NCI-H1092 treated with DMSO at 0.1 percent for 48 hours (cell line): ENCODE measurements at regions not wholly inside any gene's neighbourhood (a gene's known extent, or its start where the extent isn't known, plus 50 kb on each side); places are given as distances from the start of the nearest gene placed in this dataset.
A peak's percentile ranks its signal among the peaks of the same experiment; 100 is the strongest.

Source experiments
- DNase-seq: peaks from one replicate; lab custom pipeline; 2025; lab: John Stamatoyannopoulos, UW

DNA sequence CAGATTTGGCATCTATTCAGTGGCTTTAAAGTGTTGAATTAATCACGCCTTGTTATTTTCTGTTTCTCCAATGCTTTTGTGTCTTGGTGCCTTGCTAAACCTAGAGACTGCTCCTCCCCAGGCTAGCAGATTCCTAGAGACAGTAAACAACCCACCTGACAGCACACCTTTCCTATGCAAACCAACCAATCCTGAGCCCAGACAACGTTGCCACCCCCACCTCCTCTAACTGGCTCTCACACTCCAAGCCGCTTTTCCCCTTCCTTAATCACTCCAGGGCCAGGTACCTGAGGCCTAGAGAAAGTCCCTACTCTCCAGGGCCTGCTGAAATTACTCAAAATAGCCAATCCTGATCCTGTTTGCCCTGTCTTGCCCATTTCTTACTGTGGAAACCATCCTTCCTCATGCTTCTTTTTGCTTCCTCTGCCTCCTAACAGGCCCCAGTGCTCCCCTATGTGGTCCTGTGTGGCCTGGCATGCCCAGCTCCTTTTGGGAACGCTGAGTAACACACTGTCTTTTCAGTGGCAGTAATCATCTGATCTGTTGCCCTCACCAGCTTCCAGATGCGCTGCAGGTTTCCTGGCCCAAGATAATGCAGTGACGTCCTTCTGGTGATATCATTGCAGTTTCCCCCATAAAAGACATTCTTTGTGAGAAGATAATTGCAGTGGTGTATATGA lies 53.4 kb downstream of the GAS1 start:
- no peak for DNase-seq

DNA sequence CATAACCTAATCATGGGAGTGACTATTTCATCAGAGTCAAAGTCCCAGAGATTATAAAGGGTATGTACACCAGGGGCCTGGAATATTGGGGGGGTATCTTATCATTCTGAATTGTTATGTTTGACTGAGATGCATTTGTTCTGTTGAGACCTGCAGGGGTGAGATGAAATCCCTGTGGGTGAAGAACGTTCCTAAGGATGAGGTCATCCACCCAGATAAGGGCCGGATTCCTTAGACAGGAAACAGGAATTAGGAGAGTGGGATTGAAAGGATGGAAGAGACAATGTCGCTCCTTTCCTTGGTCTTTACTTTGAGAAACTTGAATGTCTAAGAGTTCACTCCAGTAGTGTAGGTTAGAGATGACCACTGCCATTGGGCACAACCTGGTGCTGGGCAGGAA lies 54.7 kb downstream of the GAS1 start:
- DNase-seq, result no peak

DNA sequence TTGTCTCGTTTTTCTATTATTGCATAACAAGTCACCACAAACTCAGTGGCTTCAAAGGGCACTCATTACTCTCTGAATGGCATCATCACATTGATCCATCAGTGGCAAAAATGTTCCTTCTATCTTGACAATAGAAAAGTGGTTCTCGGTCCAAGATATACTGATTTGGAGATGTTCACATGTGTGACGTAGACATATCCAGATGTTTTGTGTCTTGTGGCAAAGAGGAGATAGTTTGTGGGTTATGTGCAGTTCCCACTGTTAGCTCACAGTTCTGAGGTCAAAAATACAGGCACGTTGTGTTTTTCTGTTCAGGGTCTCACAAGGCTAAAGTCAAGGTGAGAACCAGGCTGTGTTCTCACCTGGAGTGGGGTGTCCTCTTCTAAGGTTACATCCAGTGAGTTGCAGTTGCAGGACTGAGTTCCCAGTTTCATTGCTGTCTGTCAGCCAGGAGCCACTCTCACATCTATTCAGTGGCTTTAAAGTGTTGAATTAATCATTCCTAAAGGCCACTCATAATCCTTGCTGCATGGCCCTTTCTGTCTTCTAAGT lies 55.3 kb downstream of the GAS1 start:
- no peak for DNase-seq

DNA sequence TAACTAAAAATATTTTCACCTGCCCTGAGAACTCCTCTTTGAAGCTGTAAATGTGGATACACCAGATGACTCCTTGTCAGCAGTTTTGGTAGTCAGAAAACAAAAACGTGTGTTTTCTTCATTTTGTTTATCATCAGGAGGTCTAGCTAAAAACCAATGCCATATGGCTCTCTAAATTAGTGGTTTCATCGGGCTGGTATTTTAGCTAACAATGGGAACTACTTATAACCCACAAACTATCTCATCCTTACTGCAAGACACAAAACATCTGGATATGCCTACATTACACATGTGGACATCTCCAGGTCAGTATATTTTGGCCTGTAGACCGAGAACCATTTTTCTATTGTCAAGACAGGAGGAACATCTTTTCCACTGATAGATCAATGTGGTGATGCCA lies 56.2 kb downstream of the GAS1 start:
- no peak for DNase-seq

DNA sequence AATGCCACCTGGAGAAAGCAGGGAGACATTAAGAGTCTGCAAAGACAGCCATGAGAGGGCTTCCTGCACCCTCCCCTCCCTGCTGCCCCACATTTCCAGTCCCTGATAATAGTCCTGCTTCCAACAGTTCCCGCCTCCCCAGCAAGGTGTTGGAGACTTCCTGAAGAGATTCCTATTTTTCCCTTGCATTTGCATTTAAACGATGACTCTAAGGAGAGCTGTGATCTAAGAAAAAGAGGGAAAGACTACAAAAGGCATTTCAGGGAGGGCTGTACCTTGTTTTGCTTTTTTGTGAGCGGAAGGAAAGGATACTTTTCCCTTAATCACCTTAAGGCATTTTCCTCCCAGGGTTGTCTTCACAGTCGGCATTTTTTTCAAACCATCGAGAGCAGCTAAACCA lies 62.1 kb downstream of the GAS1 start:
- DNase-seq, result no peak

DNA sequence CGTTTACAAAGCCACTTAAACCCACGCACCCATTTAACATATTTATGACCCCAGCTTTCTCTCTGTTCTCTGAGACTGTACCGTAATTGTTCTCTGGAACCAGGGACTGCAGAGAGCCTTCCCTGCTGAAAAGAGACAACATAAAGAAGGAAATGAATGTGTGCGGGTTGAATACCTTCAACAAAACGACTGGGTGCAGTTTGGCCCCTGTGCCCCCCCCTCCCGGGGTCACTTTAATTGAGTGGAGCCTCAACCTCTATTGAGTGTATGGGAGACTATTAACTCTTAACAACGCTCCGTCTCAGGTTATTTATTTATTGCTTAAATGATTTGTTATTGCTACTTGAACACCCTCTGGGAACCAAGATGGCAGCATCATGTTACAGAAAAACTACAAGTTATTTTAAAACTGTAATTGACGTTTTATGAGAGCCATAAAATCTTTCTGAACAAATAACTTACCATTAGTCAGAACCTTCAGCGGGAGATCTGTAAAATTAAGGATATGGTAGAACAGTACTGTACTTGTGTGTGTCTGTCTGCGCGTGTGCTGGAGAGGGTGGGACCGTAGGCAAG lies 70.6 kb downstream of the GAS1 start:
- no peak for DNase-seq

DNA sequence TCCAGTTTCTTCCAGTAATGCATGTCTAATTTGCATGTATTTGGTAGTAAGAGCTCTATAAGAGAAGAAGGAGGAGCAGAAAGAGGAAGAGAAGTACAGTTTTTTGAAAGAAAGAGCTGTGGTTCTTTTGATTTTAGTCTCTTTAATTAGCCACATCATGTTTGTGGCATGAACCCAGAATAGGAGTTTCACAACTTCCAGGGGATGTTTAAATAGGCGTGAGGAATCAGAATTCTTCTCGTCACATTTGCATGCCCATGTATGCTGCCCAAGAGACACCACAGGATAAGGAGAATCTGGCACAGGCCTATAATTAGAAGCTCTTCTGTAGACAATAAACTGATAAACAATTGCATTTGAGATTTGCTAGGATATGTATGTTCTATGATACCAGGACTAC lies 78.7 kb downstream of the GAS1 start:
- no peak for DNase-seq

DNA sequence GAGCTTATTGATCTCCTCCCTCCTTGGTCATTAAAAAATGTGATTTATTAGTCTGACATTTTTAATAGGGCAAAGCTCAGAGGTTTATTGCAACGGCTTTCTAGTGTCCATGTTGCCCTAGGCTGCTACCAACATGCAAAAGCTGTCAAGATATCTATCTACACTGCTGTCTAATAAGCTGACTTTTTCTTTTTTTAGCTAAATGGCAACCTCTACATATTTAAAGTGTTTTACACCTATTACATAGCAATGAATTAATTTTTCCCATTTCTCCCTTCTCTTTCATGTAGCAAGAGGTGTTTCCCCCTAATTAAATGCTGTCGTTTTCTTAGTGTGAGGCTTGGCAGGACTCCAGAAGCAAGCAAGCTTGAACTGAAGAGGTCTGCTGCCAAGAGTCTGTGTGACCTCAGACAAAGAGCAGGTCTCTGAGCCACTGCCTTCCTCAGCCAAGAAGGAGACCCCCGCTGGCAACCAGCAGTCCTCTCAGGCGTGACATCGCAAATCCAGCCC lies 79.4 kb downstream of the GAS1 start:
- DNase-seq, result peak; percentile 33

DNA sequence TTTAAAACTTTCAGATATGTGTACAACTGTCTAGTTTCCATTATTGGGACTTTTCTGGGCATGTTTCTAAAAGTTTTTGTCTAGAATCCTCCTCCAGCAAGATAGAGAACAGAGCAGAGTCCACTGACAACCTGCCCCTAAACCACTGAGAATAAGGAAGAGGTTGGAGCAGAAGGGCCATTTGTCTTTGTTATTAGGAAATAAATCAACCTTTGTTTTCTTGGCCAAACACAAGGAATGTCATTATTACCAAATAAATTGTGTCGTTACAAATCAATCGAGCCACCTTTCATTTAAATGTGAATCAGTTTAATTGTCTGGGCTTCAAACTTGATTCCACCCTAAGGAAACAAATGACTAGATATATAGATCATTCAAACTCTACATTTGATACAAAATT lies 81.4 kb downstream of the GAS1 start:
- no peak for DNase-seq

DNA sequence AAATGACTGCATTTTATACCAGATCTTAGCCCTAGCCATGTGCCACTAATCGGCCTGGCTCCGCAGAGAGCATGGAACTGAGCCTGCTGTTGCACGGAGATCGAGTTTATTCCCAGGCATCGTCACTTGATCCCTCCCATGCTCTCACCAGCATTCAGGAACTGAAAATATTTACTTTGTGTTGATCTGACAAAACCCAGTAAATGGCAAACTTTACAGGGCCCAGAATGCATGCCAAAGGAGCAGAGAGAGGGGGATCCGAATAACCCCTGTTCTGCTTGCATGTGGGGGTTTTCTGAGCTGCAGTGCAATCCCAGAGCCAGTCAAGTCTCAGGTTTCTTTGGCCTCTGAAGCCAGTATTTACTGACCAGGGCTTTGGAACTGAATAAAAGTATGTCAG lies 87.3 kb downstream of the GAS1 start:
- no peak for DNase-seq

DNA sequence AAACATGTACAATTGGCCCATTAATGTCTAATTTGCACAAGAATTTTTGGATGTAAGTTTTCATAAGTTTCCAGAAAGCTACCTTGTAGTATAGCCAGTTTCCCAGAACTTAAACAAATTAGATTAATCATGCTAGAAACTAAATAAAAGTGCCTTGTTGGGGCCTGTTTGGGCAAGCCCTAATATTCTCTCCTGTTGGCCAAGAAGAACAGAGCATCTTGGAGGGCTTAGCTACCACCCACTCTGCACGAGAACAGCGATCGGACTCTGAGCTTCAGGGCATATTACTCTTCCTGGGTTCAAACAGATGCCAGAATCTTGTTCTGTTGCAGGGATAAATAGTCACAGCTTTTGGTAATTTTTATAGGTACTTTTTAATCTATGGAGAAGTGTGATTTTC lies 88.2 kb downstream of the GAS1 start:
- no peak for DNase-seq

DNA sequence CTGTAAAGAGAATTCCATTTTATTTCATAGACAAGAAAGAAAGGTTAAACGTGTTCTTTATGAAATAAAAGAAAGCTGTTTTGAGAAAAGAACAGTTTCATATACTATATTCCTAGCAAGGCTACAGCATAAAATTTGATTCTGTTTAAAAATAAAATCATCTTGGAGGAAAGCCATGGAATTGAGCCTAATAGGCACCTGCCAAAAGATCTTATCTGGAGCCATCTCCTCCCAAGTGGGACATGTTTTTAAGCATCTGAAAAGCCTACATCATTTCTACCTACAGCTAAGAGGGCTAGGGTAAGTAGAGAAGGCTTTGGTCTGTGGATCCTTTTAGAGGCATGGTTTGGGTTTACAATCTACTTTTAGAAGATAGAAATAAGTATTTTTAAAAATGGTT lies 89.3 kb downstream of the GAS1 start:
- DNase-seq, result no peak

DNA sequence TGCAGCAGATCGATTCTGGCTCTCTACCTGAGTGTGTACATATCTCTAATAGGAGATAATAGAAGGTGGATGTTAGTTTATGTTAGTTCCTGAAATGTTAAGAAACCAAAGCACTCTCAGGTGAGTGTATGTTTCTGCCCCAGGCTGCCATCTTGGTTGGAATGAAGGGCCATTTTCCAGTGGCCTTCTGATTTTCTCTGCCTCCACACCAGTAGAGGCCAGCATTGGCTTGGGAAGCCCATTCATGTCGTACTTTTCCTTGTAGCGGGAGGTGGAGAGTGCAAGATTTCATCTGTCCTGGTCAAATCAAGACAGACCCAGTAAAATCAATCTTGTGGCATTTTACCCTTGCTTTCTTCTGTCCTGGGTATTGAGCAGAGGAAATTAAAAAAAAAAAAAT lies 91.0 kb downstream of the GAS1 start:
- DNase-seq, result no peak

DNA sequence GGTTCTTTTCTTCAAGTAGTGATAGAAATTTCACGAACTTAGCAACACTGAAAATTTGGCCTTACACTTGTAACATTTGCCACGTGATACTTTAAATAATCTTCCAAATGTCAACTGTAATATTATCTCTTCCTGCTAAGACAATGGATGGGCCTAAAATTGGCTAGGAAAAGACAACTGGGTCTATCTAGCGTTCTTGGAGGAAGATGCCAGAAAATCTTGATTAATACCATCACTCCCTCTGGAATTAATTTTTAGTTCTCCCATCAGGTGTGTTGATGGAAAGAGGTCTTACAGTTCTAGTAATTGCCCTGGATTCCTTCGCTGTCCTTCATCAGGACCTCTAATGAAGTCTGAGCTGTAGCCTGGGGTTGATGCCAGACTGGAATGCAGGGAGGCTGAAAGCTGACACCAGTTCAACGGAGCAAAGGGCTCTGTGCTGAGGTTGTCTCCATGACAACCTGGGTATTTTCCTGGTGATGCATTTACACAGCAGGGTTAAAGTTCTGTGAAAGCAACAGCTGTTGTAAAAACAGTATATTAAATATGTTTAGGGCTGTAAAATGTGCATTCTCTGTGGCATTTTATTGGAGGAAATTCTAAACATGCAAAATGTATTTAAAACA lies 92.3 kb downstream of the GAS1 start:
- peak; percentile 85 for DNase-seq

DNA sequence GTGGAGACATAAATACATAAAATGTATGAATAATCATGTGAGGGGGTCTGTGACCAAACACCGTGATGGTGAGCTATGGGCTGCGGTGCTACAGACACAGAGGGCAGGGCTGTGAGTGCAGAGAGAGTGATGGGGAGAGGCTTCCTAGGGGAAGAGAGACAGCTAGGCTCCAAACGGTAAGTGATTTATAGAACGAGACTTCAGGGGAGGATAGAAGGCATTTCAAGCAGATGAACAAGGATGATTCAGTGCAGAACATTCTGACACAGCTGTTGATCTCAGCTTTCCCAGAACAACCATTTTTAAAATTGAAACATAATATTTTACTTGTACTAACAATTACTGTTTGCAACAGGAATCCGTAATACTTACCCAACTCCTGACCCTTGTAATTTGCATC lies 100.7 kb downstream of the GAS1 start:
- DNase-seq, result no peak

DNA sequence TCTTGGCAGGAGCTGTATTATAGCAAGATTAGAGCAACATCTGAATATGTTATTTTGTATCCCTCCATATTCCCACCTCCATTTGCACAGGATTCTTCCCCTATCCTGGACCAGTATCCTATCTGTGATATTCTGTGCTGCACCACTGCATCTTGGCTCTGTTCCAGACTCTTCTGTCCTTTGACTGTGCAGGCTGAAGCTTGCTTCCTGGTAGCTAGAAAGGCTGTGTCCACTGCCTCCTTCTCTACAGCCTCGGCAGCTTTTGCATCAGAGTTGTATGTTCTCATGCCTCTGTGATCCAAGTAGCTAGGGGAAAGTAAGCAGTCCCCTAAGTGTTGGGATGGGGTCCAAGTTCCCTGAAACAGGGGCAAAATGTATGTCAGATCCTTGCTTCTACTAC lies 104.1 kb downstream of the GAS1 start:
- no peak for DNase-seq

DNA sequence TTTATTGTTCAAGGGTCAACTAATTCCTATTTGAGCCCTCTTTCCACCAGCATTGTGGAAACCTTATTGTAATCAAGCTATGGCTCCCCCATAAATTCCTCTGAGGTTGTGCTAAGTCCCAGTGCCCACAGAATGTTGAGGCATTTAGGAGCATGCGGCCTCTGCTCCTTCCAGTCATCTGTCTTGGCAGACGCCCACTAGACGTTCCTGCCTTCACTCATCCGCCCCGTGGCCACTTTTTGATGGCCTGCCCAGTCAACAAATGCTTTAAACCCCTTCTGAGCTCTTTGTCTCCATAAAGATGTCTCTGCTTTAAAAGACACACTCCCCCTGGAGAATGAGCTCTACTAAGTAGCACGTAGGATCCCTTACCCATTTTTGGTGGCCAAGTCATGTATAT lies 104.7 kb downstream of the GAS1 start:
- no peak for DNase-seq

DNA sequence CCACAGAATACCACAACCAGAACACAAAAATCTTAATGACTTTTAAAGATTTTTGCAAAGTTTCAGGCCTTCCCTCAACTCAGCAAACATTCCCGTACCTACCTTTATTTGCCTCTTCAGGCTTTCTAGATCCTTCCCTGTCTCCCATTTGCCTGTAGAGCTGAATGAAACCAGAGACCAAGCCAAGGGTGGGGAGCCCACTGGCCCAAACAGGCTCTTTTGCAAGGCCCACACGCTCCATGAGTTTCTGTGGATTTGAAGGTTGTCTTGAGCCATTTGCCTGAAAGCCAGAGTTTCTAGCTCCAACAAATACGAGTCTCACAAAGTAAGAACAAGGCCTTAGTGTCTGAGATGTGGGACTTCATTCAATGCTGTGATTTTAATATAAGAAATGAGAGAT lies 107.8 kb downstream of the GAS1 start:
- DNase-seq, result no peak

DNA sequence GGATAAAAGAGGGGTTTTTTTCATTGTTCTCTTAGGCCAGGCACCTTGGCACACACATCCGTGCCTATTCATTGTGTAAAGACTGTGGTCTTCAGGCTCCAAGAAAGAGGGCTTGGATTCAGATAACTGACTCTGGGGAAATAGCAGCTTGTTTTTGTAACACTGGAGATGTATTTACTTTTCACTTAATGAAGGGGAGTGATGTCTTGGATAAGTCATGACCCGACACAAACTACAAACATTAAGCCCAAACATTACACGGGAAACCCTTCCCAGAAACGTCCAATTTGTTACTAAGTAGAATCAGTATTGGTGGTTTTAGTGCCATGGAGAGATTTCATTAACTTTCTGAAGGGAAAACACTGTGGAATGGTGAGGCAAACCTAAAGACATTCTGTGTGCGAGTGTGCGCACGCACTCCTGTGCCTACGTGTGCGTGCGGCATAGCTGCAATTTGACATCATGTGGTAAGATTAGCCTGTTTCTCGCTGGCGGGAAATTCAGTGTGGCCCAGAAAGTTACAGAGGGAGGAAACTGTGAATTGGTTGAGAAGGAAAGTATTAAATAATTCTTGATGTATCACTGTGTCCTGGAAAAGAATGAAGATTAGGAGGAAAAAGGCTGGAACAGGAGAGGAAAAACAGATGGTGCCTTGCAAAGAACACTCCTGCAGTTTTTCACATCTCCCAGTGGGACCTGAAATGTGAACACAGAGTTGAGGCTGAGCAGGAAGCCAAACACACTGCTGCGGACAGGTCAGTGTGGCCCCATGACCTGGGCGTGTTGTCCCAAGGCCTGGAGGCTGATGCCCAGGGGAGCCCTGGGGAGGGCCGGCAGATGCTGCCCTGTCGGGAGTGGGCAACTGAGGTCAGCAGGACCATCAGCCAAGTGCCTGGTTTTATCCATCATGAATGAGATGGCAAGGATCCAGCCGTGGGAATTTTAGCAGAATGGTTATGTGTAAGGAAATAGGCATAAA lies 108.5 kb downstream of the GAS1 start:
- DNase-seq, result no peak

DNA sequence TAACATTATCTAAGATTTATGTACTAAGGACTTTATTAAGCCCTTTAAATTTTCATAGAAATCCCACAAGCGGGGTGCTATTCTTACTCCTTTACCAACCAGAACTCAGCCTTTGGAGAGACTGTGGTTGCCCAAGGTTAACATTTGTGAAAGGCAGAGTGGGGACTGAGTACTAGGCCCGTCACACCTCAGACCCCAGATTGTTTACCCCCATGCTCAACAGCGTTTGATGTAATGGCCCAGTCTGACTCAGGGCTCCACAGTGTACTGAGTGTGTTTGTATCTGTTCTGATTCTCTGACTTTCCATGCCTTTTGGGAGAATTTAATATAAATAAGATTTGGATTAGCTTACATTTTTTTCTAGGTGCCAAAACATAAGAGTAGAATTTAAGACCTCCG lies 110.0 kb downstream of the GAS1 start:
- DNase-seq, result no peak

DNA sequence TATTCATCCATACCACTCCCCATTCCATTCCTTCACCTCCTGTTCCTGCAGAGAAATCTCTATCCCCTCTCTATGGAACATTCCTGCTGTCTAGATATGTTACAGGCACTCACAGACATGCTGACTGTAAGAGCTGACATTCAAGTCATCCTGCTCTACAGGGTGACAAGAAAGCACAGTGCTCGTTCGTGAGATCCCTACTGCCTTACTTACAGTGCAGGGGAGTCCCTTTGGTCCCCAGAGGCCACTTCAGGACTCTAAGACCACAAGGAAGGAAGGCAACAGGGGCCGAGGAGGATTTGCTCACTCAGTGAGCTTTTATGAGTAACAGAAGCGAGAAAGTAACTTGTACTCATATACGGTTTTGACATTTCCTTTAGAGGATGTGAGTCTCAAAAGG lies 110.5 kb downstream of the GAS1 start:
- no peak for DNase-seq

DNA sequence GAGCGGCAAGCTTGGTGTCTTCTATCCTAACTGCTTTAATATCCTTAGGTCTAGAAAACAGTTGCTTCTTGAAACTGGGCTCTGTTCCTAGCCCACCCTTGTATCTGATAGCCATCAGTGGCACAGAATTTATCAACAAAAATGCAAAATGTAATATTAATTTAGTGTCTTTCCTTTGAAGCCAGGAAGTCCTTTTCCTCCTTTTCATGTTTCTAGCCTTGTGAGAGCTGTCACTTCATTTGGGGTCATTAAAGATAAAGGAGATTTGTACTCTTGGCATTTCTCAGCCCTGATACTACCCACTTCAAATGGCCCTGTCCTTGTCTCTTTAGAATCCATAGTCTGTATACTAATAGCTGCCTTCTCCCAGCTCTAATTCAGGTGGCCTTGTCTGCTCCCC lies 111.0 kb downstream of the GAS1 start:
- no peak for DNase-seq
